ENCODE measurements at regions not wholly inside any gene's neighbourhood (a gene's known extent, or its start where the extent isn't known, plus 50 kb on each side); places are given as distances from the start of the nearest gene placed in this dataset.
"Not testable (repeated sequence)": the region's sequence is repeated elsewhere in the genome, so short reads cannot be mapped to it uniquely, and the experiment has no call there.

DNA sequence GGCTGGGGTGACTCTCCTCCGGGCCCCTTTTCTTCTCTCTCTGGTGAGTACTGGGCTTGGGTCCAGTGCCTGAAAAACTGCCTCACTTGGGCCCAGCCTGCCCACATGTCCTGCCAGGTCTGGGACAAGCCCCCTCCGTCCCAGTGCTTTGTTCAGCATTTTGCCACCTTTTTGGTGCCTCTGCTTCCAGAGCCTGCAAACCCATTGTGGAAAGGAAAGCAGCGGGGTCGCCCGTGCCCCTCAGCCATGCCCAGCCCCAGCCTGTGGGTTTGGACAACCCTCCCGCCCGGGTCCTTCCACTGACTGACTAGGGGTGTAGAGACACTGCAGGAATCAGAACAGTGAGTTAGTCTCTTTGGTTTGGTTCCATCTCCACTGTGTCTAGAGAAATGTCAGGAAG, 140.7 kb upstream of the ALKAL2 start:
- no peak for DNase-seq (ENCODE audit: low read depth)
- TF ChIP-seq, protein P1, sequence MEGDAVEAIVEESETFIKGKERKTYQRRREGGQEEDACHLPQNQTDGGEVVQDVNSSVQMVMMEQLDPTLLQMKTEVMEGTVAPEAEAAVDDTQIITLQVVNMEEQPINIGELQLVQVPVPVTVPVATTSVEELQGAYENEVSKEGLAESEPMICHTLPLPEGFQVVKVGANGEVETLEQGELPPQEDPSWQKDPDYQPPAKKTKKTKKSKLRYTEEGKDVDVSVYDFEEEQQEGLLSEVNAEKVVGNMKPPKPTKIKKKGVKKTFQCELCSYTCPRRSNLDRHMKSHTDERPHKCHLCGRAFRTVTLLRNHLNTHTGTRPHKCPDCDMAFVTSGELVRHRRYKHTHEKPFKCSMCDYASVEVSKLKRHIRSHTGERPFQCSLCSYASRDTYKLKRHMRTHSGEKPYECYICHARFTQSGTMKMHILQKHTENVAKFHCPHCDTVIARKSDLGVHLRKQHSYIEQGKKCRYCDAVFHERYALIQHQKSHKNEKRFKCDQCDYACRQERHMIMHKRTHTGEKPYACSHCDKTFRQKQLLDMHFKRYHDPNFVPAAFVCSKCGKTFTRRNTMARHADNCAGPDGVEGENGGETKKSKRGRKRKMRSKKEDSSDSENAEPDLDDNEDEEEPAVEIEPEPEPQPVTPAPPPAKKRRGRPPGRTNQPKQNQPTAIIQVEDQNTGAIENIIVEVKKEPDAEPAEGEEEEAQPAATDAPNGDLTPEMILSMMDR (IDR thresholded peaks at IDR 0.05; ENCODE audit: insufficient read depth, low read depth, low read length), result no peak
- H3K4me3 ChIP-seq (ENCODE audit: low read depth, low read length), result no peak overlapping the region

DNA sequence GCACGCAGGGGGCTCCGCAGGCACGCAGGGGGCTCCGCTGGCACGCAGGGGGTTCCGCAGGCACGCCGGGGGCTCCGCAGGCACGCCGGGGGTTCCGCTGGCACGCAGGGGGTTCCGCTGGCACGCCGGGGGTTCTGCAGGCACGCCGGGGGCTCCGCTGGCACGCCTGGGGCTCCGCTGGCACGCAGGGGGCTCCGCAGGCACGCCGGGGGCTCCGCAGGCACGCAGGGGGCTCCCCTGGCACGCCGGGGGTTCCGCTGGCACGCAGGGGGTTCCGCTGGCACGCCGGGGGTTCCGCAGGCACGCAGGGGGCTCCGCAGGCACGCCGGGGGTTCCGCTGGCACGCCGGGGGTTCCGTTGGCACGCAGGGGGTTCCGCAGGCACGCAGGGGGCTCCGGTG, 138.8 kb upstream of the ALKAL2 start:
- DNase-seq (ENCODE audit: low read depth); H3K4me3 ChIP-seq (ENCODE audit: low read depth, low read length): not testable (repeated sequence)

DNA sequence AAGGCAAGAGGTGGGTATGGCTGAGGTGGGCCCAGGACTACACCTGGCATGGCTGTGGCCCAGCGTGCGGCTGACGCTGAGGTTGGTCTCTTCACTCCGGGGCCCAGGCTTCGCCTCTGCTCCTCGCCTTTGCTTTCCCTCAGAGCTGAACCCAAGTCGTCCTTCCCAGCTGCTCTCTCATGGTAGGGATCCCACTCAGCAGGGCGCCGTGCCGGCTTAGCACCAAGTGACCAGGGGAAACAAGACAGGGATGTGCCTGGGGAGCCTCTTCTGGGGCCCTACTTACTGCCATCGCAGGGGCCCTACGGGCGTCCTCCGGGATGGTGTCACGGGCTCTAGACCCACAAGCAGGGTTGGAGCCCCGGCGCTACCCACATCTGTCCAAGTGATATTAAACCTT, 138.1 kb upstream of the ALKAL2 start:
- no peak for DNase-seq (ENCODE audit: low read depth)
- TF ChIP-seq, protein P1 (IDR thresholded peaks at IDR 0.05; ENCODE audit: insufficient read depth, low read depth, low read length), result no peak
- no peak overlapping the region for H3K4me3 ChIP-seq (ENCODE audit: low read depth, low read length)

DNA sequence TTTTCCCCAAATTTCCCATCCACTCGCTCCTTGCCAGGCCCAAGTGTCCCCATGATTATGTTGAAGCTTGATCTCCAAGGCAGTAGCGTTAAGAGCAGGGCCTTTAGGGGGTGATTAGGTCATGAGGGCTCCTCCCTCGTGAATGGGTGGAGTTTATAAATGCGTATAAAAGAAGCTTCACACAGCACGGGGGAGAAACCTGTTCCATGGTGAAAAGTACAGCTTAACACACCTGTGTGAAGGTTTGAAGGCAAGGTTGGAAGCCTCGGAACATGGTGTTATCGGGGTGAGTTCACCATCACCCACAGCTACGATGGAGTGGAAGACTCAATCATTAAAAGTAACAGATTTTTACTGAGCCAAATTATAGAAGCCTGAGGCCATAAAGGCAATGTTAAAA, 137.4 kb upstream of the ALKAL2 start:
- no peak for DNase-seq (ENCODE audit: low read depth)
- TF ChIP-seq, protein P1 (IDR thresholded peaks at IDR 0.05; ENCODE audit: insufficient read depth, low read depth, low read length), result no peak
- H3K4me3 ChIP-seq (ENCODE audit: low read depth, low read length), result no peak overlapping the region

DNA sequence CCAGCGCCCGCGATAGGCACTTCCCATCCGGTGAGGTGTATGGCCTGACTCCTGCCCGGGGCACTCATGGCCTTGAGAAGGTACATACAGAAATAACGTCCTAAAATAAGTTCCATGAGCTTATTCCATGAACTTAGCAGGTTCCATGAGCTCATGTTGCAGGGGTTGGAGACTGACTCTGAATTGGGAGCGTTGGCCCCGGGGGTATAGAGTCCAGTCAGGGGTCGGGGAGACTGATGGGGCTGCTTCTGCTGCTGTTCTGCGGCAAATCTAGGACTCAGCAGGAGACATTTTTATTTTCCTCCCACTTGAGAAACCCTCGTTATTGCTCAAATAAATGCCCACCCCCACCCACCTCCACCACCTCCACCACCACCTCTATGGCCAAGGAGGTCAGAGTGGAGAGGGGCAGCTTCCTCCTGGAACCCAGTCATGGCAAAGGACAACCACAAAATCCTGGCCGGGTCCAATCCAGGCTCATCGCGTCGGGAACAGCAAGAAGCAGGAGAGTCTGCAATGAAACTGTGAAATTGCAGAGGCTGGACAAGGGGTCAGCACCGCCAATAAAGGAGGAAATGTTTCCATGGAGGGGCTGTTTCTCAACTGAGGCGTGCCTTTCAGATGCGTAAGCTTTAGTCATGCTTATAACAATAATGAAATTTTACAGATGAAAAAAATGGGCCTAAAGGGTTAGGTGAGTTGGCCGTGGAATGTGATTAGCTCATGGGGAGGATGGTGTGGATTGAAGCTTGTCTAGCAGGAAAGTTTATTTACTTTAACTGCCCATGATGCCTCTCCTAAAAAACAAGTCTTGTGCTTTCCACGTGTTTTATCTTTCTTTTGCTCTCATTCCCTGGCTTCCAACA, 136.6 kb upstream of the ALKAL2 start:
- no peak for DNase-seq (ENCODE audit: low read depth)
- TF ChIP-seq, protein P1 (IDR thresholded peaks at IDR 0.05; ENCODE audit: insufficient read depth, low read depth, low read length), result no peak
- no peak overlapping the region for H3K4me3 ChIP-seq (ENCODE audit: low read depth, low read length)

DNA sequence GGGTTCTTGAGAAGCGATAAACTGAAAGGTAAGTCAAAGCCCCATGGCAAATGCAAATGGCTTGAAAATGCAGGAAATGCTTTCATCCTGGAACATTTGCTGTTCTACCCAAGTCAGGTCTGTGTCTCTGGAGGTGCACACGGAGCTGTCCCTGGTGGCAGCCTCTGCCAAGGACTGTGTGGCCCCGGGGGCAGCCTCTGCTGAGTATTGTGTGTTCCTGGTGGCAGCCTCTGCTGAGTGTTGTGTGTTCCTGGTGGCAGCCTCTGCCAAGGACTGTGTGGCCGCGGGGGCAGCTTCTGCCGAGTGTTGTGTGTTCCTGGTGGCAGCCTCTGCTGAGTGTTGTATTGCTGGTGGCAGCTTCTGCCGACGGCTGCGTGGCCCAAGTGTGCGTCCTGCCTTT, 135.6 kb upstream of the ALKAL2 start:
- TF ChIP-seq, protein P1 (IDR thresholded peaks at IDR 0.05; ENCODE audit: insufficient read depth, low read depth, low read length), result no peak
- H3K4me3 ChIP-seq (ENCODE audit: low read depth, low read length), result no peak overlapping the region
- no peak for DNase-seq (ENCODE audit: low read depth)

DNA sequence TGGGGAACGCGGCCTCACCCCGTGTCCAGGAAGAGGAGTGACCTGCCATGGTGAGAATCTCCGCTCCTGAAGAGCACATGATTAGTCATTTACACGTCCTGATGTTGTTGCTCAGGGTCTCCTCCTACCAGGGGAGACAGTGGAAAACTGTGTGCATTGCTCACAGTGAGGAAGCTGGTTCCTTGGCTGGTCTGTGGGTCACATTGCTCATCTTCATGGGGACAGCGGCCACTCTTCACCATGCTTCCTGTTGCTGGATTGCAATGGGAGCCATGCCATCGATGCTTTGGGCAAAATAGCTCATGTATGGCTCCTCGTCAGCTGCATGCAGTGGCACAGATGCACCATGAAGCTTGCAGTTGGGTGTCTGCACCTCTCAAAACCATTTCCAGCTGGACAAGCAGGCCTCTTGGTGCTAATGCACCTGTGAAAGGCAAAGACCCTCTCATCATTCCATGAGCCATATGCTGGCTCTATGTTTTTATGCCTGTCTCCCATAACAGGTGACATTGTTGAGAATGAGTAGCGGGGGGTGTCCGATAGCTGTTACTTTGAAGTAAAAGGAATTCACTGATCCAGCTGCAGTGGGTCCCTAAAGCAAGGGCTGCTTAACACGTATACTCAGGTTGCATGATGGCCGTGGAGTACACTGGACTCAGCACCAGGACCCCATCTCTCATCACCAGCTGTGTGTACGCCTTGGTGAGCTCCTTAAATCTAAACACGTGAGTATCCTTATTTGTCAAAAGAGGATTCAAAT, 135.0 kb upstream of the ALKAL2 start:
- H3K4me3 ChIP-seq (ENCODE audit: low read depth, low read length), result no peak overlapping the region

More for the DNA sequence above, 135.0 kb upstream of the ALKAL2 start:
- no peak for DNase-seq (ENCODE audit: low read depth)
- TF ChIP-seq, protein P1 (IDR thresholded peaks at IDR 0.05; ENCODE audit: insufficient read depth, low read depth, low read length), result no peak

All from fibroblast of villous mesenchyme (primary cell).